ENCODE measurements at regions not wholly inside any gene's neighbourhood (a gene's known extent, or its start where the extent isn't known, plus 50 kb on each side); places are given as distances from the start of the nearest gene placed in this dataset.

GRCh38 chr7:67813621-67814292, 817.1 kb downstream of the TYW1 start:
- no peaks in the 10 kb centered on the region for H3K9me3 ChIP-seq (ENCODE audit: control insufficient read depth in 4 of 4, low read length in 3 of 4)

More at GRCh38 chr7:67813621-67814292, 817.1 kb downstream of the TYW1 start:
- TF ChIP-seq NR2F2 (IDR thresholded peaks at IDR 0.05) (no peak), TAF1 (conservative IDR thresholded peaks at IDR 0.05) (no peak), GABPA (IDR thresholded peaks at IDR 0.05 in 1 of 2, conservative IDR thresholded peaks at IDR 0.05 in 1 of 2) (no peak), RXRA (IDR thresholded peaks at IDR 0.05) (no peak), YY1 (IDR thresholded peaks at IDR 0.05) (no peak), CTCF (IDR thresholded peaks at IDR 0.05; ENCODE audit: low read depth, low read length, missing input control) (no peak), REST (IDR thresholded peaks at IDR 0.05) (no peak), FOXA2 (IDR thresholded peaks at IDR 0.05) (no peak), FOXA1 (IDR thresholded peaks at IDR 0.05) (no peak), MAX (IDR thresholded peaks at IDR 0.05) (no peak), ZBTB33 (IDR thresholded peaks at IDR 0.05) (no peak)
- H3K27me3 ChIP-seq (ENCODE audit: control insufficient read depth in 4 of 4, insufficient read depth in 4 of 4, low read length in 3 of 4) = no peaks in the 10 kb centered on the region
- no peaks in the 10 kb centered on the region for H3K4me1 ChIP-seq (ENCODE audit: control insufficient read depth in 4 of 4, insufficient read depth in 4 of 4, low read length in 3 of 4)
- H3K36me3 ChIP-seq (ENCODE audit: control insufficient read depth in 4 of 4, insufficient read depth in 3 of 4, low read depth in 1 of 4, low read length in 3 of 4) = no peaks in the 10 kb centered on the region
- no peak overlapping the region for H3K9ac ChIP-seq (ENCODE audit: low read depth in 1 of 2, low read length in 2 of 2)
- no peak for DNase-seq (ENCODE audit: low spot score)
- H3K27ac ChIP-seq (ENCODE audit: low read depth in 1 of 2, low read length in 2 of 2) = no peak overlapping the region
- H3K4me3 ChIP-seq (ENCODE audit: low read depth in 1 of 3, low read length in 3 of 3) = no peak overlapping the region
- WGBS = 83% methylated on average over 9 of the region's 9 CpGs
